ENCODE measurements at regions not wholly inside any gene's neighbourhood (a gene's known extent, or its start where the extent isn't known, plus 50 kb on each side); places are given as distances from the start of the nearest gene placed in this dataset.

GRCh38 chr2:128474962-128475361 lies 156.3 kb upstream of the HS6ST1 start:
- no peak overlapping the region for H3K4me3 ChIP-seq (ENCODE audit: low read length)
- peaks cover 9% of the 10 kb centered on the region for H3K9me3 ChIP-seq (ENCODE audit: insufficient read depth, low read depth, low read length)
- H3K27me3 ChIP-seq (ENCODE audit: insufficient read depth, low read length): no peaks in the 10 kb centered on the region
- no peak overlapping the region for H3K9ac ChIP-seq (ENCODE audit: low read depth, low read length)
- H3K36me3 ChIP-seq (ENCODE audit: insufficient read depth, low read depth, low read length): no peaks in the 10 kb centered on the region
- no peak overlapping the region for H3K27ac ChIP-seq (ENCODE audit: low read length)
- no peaks in the 10 kb centered on the region for H3K4me1 ChIP-seq (ENCODE audit: insufficient read depth, low read length)

GRCh38 chr2:128475427-128476211 lies 157.0 kb upstream of the HS6ST1 start:
- Histone ChIP-seq H3K27me3 (ENCODE audit: insufficient read depth, low read length) (no peaks in the 10 kb centered on the region), H3K36me3 (ENCODE audit: insufficient read depth, low read depth, low read length) (no peaks in the 10 kb centered on the region), H3K4me3 (ENCODE audit: low read length) (no peak overlapping the region), H3K9me3 (ENCODE audit: insufficient read depth, low read depth, low read length) (peaks cover 2% of the 10 kb centered on the region), H3K4me1 (ENCODE audit: insufficient read depth, low read length) (no peaks in the 10 kb centered on the region), H3K27ac (ENCODE audit: low read length) (no peak overlapping the region), H3K9ac (ENCODE audit: low read depth, low read length) (no peak overlapping the region)

- no peaks in the 10 kb centered on the region for H3K4me1 ChIP-seq (ENCODE audit: insufficient read depth, low read length)
- no peak overlapping the region for H3K9ac ChIP-seq (ENCODE audit: low read depth, low read length)
- H3K36me3 ChIP-seq (ENCODE audit: insufficient read depth, low read depth, low read length): no peaks in the 10 kb centered on the region
- no peaks in the 10 kb centered on the region for H3K9me3 ChIP-seq (ENCODE audit: insufficient read depth, low read depth, low read length)
- H3K27ac ChIP-seq (ENCODE audit: low read length): no peak overlapping the region
- no peaks in the 10 kb centered on the region for H3K27me3 ChIP-seq (ENCODE audit: insufficient read depth, low read length)
- H3K4me3 ChIP-seq (ENCODE audit: low read length): no peak overlapping the region
Measured at GRCh38 chr2:128477026-128477820, 158.6 kb upstream of the HS6ST1 start.

- Histone ChIP-seq H3K27ac (ENCODE audit: low read length) (no peak overlapping the region), H3K36me3 (ENCODE audit: insufficient read depth, low read depth, low read length) (no peaks in the 10 kb centered on the region), H3K4me1 (ENCODE audit: insufficient read depth, low read length) (no peaks in the 10 kb centered on the region), H3K27me3 (ENCODE audit: insufficient read depth, low read length) (no peaks in the 10 kb centered on the region), H3K9ac (ENCODE audit: low read depth, low read length) (no peak overlapping the region), H3K4me3 (ENCODE audit: low read length) (no peak overlapping the region), H3K9me3 (ENCODE audit: insufficient read depth, low read depth, low read length) (no peaks in the 10 kb centered on the region)
Measured at GRCh38 chr2:128477891-128478290, 159.2 kb upstream of the HS6ST1 start.

GRCh38 chr2:128485761-128486639 lies 167.3 kb upstream of the HS6ST1 start:
- H3K4me1 ChIP-seq (ENCODE audit: insufficient read depth, low read length): peaks cover 29% of the 10 kb centered on the region; the same call in 1 of the 2 replicates
- H3K36me3 ChIP-seq (ENCODE audit: insufficient read depth, low read depth, low read length): no peaks in the 10 kb centered on the region
- H3K4me3 ChIP-seq (ENCODE audit: low read length): no peak overlapping the region
- no peaks in the 10 kb centered on the region for H3K27me3 ChIP-seq (ENCODE audit: insufficient read depth, low read length)
- no peaks in the 10 kb centered on the region for H3K9me3 ChIP-seq (ENCODE audit: insufficient read depth, low read depth, low read length)
- no peak overlapping the region for H3K27ac ChIP-seq (ENCODE audit: low read length)
- no peak overlapping the region for H3K9ac ChIP-seq (ENCODE audit: low read depth, low read length)

- H3K9me3 ChIP-seq (ENCODE audit: insufficient read depth, low read depth, low read length): no peaks in the 10 kb centered on the region
- peaks cover 32% of the 10 kb centered on the region; the same call in 1 of the 2 replicates for H3K4me1 ChIP-seq (ENCODE audit: insufficient read depth, low read length)
- H3K4me3 ChIP-seq (ENCODE audit: low read length): no peak overlapping the region
- no peaks in the 10 kb centered on the region for H3K27me3 ChIP-seq (ENCODE audit: insufficient read depth, low read length)
- no peaks in the 10 kb centered on the region for H3K36me3 ChIP-seq (ENCODE audit: insufficient read depth, low read depth, low read length)
- H3K9ac ChIP-seq (ENCODE audit: low read depth, low read length): no peak overlapping the region
- H3K27ac ChIP-seq (ENCODE audit: low read length): no peak overlapping the region
Measured at GRCh38 chr2:128486640-128487375, 168.1 kb upstream of the HS6ST1 start.

GRCh38 chr2:128487650-128488387 lies 169.2 kb upstream of the HS6ST1 start:
- Histone ChIP-seq H3K4me3 (ENCODE audit: low read length) (no peak overlapping the region), H3K4me1 (ENCODE audit: insufficient read depth, low read length) (peaks cover 40% of the 10 kb centered on the region; the same call in 1 of the 2 replicates), H3K36me3 (ENCODE audit: insufficient read depth, low read depth, low read length) (no peaks in the 10 kb centered on the region), H3K9ac (ENCODE audit: low read depth, low read length) (no peak overlapping the region), H3K27ac (ENCODE audit: low read length) (no peak overlapping the region), H3K27me3 (ENCODE audit: insufficient read depth, low read length) (no peaks in the 10 kb centered on the region), H3K9me3 (ENCODE audit: insufficient read depth, low read depth, low read length) (no peaks in the 10 kb centered on the region)

- H3K4me3 ChIP-seq (ENCODE audit: low read length): no peak overlapping the region
Measured at GRCh38 chr2:128488434-128488833, 169.8 kb upstream of the HS6ST1 start.

GRCh38 chr2:128489526-128490273 lies 171.0 kb upstream of the HS6ST1 start:
- Histone ChIP-seq H3K27ac (ENCODE audit: low read length) (no peak overlapping the region), H3K27me3 (ENCODE audit: insufficient read depth, low read length) (no peaks in the 10 kb centered on the region; the same call in 1 of the 2 replicates), H3K36me3 (ENCODE audit: insufficient read depth, low read depth, low read length) (no peaks in the 10 kb centered on the region), H3K9ac (ENCODE audit: low read depth, low read length) (no peak overlapping the region), H3K4me1 (ENCODE audit: insufficient read depth, low read length) (peaks cover 41% of the 10 kb centered on the region; the same call in 1 of the 2 replicates), H3K9me3 (ENCODE audit: insufficient read depth, low read depth, low read length) (no peaks in the 10 kb centered on the region), H3K4me3 (ENCODE audit: low read length) (no peak overlapping the region)

More at GRCh38 chr2:128488434-128488833, 169.8 kb upstream of the HS6ST1 start:
- Histone ChIP-seq H3K36me3 (ENCODE audit: insufficient read depth, low read depth, low read length) (no peaks in the 10 kb centered on the region), H3K27ac (ENCODE audit: low read length) (no peak overlapping the region), H3K4me1 (ENCODE audit: insufficient read depth, low read length) (peaks cover 41% of the 10 kb centered on the region; the same call in 1 of the 2 replicates), H3K9ac (ENCODE audit: low read depth, low read length) (no peak overlapping the region), H3K9me3 (ENCODE audit: insufficient read depth, low read depth, low read length) (no peaks in the 10 kb centered on the region), H3K27me3 (ENCODE audit: insufficient read depth, low read length) (no peaks in the 10 kb centered on the region)

GRCh38 chr2:128490321-128490720 lies 171.7 kb upstream of the HS6ST1 start:
- no peak overlapping the region for H3K4me3 ChIP-seq (ENCODE audit: low read length)
- H3K36me3 ChIP-seq (ENCODE audit: insufficient read depth, low read depth, low read length): no peaks in the 10 kb centered on the region
- no peaks in the 10 kb centered on the region for H3K9me3 ChIP-seq (ENCODE audit: insufficient read depth, low read depth, low read length)
- peaks cover 41% of the 10 kb centered on the region; the same call in 1 of the 2 replicates for H3K4me1 ChIP-seq (ENCODE audit: insufficient read depth, low read length)
- no peaks in the 10 kb centered on the region; the same call in 1 of the 2 replicates for H3K27me3 ChIP-seq (ENCODE audit: insufficient read depth, low read length)
- no peak overlapping the region for H3K27ac ChIP-seq (ENCODE audit: low read length)
- H3K9ac ChIP-seq (ENCODE audit: low read depth, low read length): no peak overlapping the region
